Left ventricle myocardium superior (tissue), 1 donor: ENCODE measurements at regions not wholly inside any gene's neighbourhood (a gene's known extent, or its start where the extent isn't known, plus 50 kb on each side); places are given as distances from the start of the nearest gene placed in this dataset.
A peak's percentile ranks its signal among the peaks of the same experiment; 100 is the strongest.

ENCODE experiments used
- ATAC-seq: fragments of 200-7000 bp; cut with Tn5 transposase; one replicate; pipeline ENCODE4 v1.9.1; 2020; ENCODE audit warnings: mild to moderate bottlenecking, moderate library complexity
- DNase-seq: peaks from one replicate; pipeline ENCODE4 v3.0.0-alpha.2; 2020
- intact Hi-C: fragments of 100-400 bp; cut with micrococcal nuclease; formaldehyde crosslinking; loops from one replicate; pipeline ENCODE4 v1.11.0; 2022
- donor health status: DM: no; HTN: yes; CAD: no; lungs with severe emphysema.

DNA sequence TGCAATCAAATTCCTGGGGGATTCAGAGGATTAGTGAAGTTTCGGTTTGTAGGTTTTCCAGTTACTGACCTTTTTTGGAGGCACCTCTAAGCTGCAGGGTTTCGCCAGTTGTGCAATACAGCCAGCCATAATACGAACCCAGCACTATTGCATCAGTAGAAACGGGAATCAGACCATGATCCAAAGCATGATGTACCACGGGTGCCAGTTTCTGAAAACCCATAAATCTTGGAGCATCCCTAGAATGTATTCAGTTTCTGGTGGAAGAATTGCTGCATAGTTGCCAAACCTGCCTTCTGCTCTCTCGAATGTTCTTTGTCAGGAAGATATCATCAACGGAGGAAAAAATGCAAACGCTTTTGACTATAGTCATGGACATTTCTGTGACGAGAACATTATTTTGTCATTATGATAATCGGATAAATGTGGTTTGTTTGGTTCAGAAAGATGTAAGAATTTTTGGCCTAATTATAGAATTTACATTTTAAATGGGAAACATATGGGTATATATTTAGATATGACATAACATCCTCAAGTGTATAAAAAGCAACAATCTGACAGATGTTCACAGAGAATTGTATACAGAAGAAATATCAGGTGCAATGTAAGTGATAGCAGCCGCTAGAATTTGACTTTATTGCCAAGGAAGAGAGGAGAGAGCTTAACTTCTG lies 186.2 kb upstream of the PRKCQ start:
- intact Hi-C loops = no loop called here
- ATAC-seq (peak; percentile 66), DNase-seq (no peak)

DNA sequence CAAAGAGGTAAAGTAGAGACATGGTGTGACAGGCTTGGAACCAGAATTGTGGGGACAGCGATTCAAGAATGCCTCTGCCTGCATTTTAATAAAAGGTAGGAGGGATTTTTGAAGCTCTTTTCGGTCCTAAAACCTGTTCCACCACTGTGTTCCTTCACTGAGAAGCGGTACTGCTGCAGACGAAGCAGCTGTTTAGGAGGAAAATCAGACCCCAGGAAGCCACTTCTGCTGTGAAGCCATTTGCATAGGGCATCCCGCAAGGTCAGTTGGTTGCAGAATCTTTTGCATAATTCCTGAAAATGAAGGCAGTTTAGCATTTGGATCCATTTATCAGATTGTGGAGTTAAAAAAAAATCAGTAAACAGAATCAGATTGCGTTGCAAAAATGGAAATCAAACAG lies 183.3 kb upstream of the PRKCQ start:
- ATAC-seq = no peak
- DNase-seq = no peak
- intact Hi-C loops = no loop called here

DNA sequence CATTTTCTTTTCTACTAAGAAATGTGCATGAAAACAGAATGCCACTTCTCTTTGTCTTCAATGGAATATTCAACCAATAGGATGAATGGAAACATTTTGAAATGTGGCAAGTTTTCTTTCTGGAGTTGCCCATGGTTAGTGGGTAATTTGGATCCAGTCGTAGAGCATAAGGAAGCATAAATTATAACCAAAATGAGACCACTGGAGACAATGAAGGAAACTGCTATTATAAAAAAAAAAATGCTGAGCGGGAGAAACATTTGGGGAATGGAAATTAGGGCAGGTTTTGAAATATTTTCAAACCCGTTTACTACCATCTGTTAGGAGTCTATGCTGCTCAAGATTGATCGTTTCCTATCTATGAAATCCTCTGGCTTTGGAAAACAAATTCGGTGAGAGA lies 182.9 kb upstream of the PRKCQ start:
- intact Hi-C loops = no loop called here
- no peak for ATAC-seq
- DNase-seq = no peak

DNA sequence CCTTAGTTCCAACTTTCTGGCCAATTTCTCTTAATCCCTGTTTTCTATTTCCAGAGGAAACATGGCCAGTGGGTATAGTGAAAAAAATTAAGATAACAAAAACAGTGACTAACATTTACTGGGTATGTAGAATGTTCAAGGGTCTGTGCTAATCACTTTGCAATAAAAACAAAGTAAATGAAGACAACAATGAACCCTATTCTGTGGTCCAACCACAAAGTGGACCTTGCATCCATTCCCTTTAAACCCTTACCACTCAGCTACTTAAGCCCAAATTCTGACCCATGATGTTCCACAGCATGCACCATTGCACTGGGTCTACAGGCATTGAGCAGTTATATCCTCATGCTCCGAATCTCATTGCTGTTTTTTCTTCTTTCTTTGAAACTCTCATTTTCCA lies 179.9 kb upstream of the PRKCQ start:
- no peak for ATAC-seq
- no peak for DNase-seq
- intact Hi-C loops = no loop called here

DNA sequence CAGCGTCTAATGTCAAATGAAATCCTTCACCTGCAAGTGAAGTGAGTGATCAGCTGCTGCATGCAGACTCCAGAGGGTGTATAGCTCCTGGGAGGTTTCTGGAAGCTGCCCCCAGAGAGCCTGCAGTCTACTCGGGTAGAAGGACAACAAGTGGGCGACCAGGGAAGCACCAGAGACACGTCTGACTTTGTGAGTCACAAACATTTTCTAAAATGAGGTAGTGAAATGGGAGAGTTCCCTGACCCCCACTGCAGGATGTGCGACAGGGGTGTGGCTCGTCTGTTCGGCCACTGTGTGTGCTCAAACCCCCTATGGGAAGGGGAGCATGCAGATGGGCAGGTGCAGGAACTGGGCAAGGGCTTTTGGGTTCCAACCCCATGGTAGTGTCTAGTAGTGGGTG lies 177.1 kb upstream of the PRKCQ start:
- intact Hi-C loops = no loop called here
- DNase-seq (no peak), ATAC-seq (no peak)

DNA sequence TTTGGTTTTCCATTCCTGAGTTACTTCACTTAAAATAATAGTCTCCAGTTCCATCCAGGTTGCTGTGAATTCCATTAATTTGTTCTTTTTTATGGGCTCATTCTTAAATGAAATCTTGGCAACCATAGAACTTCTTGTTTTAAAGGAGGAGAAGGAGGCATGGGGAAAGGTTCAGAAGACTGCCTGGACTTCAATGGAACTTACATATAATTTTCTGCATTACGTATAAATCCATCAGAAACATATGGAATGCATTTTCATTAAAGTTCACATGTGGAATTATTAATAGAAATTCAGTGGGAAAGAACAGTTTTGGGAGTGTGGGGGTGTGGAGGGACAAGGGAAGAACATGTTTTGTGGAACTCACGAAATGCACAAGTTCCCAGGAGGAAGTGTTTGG lies 176.6 kb upstream of the PRKCQ start:
- intact Hi-C loops = no loop called here
- DNase-seq (no peak), ATAC-seq (no peak)

DNA sequence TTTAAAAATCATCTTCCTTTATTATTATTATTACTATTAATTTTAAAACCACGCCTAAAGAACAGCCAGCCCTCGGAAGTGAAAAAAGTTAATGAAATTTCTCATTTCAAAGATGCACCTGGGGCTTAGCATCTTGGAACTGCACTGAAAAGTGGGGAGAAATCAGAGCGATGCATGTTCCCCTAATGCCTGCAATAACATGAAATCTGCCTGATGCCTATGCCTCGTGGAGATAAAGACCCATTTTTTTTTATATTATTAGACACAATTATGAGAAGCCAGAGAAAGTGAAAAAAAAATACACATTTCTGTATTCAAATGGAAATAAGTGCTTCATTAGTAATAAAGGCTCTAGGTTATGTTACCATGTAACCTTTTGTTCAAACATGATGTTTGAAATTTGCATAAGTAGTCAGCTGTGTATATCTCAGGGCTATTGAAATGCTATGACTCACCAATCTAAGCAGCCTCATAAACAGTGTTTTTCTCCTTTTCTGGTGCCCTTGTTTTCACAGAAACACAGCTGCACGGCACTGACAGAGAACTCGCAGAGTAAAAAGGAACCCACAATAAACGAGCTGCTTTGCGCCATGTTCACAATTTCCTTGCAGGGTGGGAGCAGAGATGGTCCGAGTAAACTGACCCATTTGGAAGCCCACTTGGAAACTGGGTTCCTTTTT lies 175.8 kb upstream of the PRKCQ start:
- ATAC-seq (no peak), DNase-seq (no peak)
- intact Hi-C loops = no loop called here

DNA sequence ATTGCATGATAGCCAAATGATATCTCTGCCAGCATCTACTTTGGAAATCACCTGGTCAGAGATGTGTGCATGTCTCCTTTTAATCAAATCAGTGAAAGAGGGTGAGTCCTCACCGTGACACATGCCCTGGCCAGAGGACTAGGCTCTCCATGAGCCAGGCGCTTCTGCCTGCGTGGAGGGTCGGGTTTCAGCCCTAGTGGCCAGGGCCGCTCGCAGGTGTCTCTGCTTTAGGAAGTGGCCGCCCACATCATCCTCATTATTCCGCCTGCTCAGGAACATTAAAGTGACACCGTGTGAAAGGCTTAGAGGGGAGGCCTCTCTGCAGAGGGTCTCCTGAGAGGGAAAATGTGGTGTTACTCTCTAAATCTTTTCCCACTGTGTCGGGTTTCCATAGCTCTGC lies 173.6 kb upstream of the PRKCQ start:
- DNase-seq (no peak), ATAC-seq (no peak)
- intact Hi-C loops = no loop called here

DNA sequence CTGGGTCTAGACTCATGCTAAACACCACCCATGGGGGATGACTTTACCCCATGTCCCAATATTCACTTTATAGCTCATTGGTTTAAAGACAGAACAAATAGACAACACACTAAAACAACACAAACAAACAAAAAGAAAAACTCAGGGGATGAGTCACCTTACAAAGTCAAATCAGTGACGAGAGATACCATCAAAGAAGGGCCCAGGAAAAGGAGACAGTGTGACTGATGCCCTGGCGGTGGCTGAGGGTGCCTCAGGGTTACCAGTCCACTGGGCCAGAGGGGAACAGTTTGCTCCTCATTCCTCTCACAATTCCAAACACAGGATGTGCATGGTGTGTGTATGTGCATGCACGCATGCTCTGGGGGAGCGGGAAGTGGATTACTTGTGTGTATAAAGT lies 171.3 kb upstream of the PRKCQ start:
- DNase-seq (no peak), ATAC-seq (no peak)
- intact Hi-C loops = no loop called here

DNA sequence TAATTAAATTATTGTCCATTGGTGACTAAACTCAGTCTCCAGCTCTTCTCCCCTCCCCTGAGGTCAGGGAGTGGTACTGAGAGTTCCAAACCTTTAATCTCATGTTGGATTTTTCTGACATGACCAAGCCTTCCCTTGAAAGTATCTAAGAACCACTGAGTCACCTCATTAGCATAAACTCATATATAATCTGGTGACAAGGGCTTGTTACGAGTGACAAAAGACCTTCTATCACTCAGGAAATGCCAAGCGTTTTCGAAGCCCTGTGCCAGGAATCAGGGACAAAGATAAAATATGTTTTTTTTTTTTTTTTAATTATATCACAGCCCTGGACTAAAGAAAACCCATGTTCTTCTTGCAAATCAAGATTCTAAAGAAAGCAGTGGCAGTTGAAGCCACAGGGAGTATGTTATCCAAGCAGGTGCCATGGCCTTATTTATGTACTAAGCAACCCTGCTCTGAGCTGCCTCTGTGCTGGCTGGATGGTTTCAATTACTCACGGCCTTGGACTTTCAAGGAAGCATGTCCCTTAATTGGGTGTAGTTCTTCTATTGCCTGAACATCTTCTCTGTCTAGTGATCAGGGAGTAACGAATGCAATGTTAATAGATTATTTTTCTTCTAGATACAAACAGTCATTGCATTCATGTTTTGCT lies 169.0 kb upstream of the PRKCQ start:
- intact Hi-C loops = no loop called here
- DNase-seq = no peak
- ATAC-seq = peak; percentile 61

DNA sequence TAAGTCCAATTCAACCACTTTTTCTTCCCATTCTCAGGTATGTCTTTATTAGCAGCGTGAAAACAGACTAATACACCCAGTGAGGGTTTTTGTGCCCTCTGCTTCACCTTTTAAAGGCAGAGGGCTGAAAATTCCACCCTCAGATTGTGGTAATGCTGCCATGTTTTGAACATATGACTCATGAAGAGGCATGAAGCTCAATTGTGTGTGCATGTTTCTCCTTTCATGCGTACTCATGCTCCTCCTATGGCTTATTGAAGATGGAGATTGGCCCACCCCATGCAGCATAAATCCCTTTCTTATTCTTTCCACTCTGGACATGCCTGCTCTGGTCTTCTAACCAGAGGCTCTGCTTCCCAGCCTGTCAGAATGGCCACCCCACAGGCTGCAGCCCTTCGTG lies 168.0 kb upstream of the PRKCQ start:
- intact Hi-C loops = no loop called here
- DNase-seq (no peak), ATAC-seq (no peak)

DNA sequence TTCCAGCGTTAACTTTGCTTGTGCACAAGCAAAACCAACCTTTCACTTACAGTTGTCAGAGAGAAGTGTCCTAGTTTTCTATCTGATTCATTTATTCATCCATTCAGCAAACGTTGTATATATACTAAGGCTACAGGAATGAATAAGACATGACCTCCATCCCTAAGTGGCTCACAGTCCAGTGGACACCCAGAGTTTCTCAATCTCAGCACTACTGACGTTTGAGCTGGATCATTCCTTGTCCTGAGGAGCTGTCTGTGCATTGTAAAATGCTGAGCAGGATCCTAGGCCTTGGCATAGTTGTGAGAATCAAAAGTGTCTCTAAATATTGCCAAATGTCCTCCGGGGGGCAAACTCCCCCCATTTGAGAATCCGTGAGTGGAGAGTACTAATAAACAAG lies 166.7 kb upstream of the PRKCQ start:
- DNase-seq (no peak), ATAC-seq (no peak)
- intact Hi-C loops = no loop called here

DNA sequence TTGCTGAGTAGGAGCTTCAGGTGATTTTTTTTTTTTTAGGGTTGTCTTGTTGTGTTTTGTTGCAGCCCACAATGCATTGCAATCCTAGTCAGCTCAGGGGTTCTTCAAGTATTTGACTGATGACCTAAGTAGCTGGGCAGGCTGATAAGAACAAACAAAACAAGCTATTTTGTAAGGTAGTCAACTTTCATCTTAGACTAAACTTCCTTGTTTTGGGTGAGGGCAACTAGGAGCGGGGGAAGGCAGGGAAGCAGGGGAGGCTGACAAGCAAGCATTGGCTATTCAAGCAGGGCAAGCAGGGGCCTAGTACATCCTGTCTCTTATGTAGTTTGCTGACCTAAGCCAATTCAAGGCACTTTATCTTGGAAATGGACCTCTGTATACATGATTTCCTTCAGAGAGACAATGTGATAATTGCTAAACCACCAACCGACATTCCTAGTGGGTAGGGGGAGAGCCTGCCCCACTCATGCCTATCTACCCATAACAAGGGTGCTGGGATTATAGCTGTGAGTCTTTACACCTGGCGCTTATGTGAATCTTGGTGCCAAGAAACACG lies 163.3 kb upstream of the PRKCQ start:
- no peak for DNase-seq
- intact Hi-C loops = no loop called here
- no peak for ATAC-seq

DNA sequence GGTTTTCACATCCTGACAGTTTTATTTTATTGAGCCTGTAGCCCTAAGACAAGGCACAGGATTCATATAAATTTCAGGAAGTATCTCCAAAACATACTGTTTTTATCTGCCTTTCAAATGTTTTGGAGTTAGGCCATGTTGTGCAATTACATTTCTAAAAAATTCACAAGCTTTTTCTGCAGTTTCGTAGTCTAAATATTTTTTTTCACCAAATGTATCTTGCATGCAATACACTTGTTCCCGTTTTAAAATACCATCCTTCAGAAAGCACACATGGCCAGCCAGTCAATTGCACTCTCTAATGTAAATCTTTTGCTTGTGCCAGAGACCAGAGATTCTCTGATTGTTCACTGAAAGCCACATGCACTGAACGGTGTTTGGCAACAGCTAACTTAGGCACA lies 161.5 kb upstream of the PRKCQ start:
- DNase-seq (no peak), ATAC-seq (no peak)
- intact Hi-C loops = no loop called here

DNA sequence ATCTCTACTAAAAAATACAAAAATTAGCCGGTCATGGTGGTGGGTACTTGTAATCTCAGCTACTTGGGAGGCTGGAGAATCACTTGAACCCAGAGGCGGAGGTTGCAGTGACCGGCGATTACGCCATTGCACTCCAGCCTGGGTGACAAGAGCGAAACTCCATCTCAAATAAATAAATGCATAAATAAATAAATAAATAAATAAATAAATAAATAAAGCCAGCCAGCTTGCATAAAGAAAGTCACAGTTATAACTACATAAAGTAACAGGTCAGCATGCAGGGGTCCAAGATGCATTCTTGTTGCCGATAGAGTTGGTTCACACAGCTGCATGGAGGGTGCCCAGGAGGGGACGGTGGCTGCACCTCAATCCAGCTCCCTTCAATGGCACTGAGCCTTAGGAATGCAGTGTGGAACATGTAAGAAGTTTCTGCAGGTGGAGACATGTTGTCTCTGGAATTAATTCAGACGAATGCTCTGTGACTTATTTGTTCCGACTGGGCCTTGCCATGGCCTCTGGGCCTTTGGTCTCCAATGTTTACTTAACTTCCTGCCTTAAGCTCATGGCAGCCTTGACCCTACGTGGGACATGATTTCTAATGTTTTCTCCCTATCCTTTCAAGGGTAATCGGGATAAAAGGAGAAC lies 159.6 kb upstream of the PRKCQ start:
- ATAC-seq = no peak
- intact Hi-C loops = no loop called here
- no peak for DNase-seq

DNA sequence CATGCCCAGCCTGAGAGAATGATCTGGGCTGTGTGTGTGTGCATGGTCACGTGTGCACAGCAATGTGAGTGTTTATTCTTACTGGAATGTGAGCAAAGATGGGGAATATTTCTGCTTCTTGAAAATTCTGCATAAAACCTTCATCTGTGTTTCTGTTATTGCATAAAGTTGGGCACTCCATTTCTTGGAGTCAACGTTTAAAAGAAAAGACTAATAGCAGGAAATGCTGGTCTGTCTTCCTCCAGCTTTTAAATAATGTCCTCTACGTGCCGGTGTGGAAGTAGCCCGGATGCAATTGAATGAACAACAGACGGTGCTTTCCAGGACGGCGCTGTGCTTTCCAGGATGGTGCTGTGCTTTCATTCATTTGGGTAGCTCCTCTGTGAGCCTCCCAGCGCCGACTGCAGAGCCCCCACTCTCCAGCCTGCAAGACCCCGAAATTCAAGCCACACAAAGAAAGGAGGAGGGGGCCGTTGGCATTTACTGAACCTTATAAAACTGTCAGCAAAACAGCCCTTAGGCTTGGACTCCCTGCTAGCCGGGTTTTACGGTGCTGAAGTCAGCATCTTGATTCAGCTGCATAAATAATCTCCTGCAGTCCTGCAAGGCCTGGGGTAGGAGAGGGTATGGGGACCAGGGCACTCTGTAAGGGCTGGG lies 158.2 kb upstream of the PRKCQ start:
- DNase-seq = no peak
- intact Hi-C loops = no loop called here
- ATAC-seq = peak; percentile 53

DNA sequence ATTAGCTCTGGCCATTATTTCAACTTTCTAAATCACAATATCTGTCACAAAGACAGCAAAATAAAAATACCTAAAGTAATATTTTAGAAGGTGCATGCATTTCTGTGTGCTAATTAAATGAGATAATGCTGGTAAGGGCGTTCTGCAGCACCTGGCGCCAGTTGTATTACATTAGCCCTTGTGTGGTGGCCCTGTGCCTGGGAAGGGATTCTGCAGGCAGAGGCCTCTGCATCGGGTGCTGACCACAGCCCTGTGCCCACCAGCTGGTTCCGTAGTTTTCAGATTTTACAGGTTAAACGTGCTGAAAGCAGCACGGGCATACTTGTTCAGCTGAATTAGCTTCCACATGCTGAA lies 157.7 kb upstream of the PRKCQ start:
- DNase-seq (no peak), ATAC-seq (peak; percentile 55)
- intact Hi-C loops = no loop called here

DNA sequence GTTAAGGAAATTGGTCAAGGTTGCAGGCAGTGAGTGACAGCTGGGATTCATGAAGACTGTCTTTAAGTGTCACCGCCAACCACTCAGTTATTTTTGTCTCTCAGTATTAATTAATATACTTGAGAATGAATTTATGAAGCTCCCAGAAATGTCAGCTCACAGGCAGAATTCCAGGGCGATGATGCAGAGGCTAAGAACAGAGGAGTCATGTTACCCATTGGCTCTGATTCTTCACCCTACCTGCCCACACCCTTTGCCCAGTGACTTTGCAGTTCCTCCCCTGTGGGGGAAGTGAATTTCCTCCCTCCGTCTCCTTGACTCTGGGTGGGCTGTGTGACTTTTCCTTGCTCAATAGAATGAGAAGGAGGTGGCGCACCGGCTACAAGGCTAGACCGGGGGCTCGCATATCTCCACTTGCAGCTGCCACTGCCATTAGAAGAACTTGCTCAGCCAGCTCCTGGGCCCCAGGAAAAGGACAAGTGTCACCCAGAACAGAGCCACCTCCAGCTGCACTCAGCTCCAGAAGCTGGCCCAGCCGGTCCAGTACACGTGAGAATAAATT lies 157.1 kb upstream of the PRKCQ start:
- intact Hi-C loops = no loop called here
- ATAC-seq (peak; percentile 92), DNase-seq (no peak)

DNA sequence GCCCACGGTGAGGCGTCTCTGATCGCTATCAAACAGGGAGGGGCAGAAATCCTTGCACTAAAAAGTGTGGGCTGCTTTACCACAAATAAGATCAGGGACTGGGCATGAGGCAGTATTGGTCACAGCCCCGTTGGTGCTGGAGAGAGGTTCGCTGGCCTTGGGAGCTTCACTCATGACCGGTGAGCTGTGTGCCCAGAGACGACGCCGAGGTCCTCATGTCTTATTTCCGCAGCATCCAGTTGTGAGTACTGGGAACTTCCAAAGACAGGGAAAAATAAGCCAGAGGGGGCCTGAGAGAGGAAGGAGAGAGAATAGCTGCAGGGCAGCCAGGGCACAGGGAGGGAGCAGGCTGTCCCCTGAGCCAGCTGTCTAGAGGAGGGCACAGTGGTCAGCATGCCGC lies 154.2 kb upstream of the PRKCQ start:
- no peak for ATAC-seq
- no peak for DNase-seq
- intact Hi-C loops = no loop called here
